Lung (tissue), 11 donors: ENCODE measurements at regions not wholly inside any gene's neighbourhood (a gene's known extent, or its start where the extent isn't known, plus 50 kb on each side); places are given as distances from the start of the nearest gene placed in this dataset.

Experiments
- ATAC-seq: fragments of 200-7000 bp; cut with Tn5 transposase; one replicate; pipeline ENCODE4 v1.9.1; 2020; ENCODE audit warnings: moderate number of reproducible peaks; ENCODE audit not compliant: insufficient read depth, low FRiP score
- DNase-seq, 3 donors: peaks; one replicate each; pipeline ENCODE4 v3.0.0-alpha.2; 2013 to 2017
- H3K27ac ChIP-seq, 2 donors: one replicate each; pipeline ENCODE4 v1.5.1; 2013; ENCODE audit warnings: mild to moderate bottlenecking in 2 of 2, moderate library complexity in 2 of 2, control low read depth in 1 of 2, inconsistent platforms in 1 of 2, low read depth in 1 of 2, low read length in 1 of 2
- H3K27me3 ChIP-seq, 3 donors: one replicate each; pipeline ENCODE4 v1.5.1; 2013; ENCODE audit warnings: low read length in 2 of 3; ENCODE audit not compliant: control insufficient read depth in 3 of 3, insufficient read depth in 3 of 3
- H3K36me3 ChIP-seq, 4 donors: one replicate each; pipeline ENCODE4 v1.5.1; 2013; ENCODE audit warnings: low read length in 4 of 4, mild to moderate bottlenecking in 1 of 4, moderate library complexity in 1 of 4; ENCODE audit not compliant: control insufficient read depth in 4 of 4, insufficient read depth in 4 of 4
- H3K4me1 ChIP-seq, 5 donors: one replicate each; pipeline ENCODE4 v1.5.1; 2013; ENCODE audit warnings: low read length in 5 of 5, mild to moderate bottlenecking in 2 of 5, moderate library complexity in 1 of 5; ENCODE audit not compliant: control insufficient read depth in 5 of 5, insufficient read depth in 5 of 5
- H3K4me3 ChIP-seq: one replicate; pipeline ENCODE4 v1.5.1; 2013; ENCODE audit warnings: mild to moderate bottlenecking, control low read depth, moderate library complexity
- H3K9ac ChIP-seq, 2 donors: one replicate each; pipeline ENCODE4 v1.5.1; 2013; ENCODE audit warnings: low read length in 2 of 2, control low read depth in 1 of 2; ENCODE audit not compliant: insufficient read depth in 1 of 2
- H3K9me3 ChIP-seq, 4 donors: one replicate each; pipeline ENCODE4 v1.5.1; 2013; ENCODE audit warnings: low read length in 3 of 4, mild to moderate bottlenecking in 1 of 4, moderate library complexity in 1 of 4; ENCODE audit not compliant: control insufficient read depth in 4 of 4, insufficient read depth in 3 of 4
- CTCF ChIP-seq: IDR thresholded peaks from 2 replicates; pipeline ENCODE4 v1.5.1; 2012; ENCODE audit warnings: mild to moderate bottlenecking; ENCODE audit errors: control extremely low read depth, extremely low read depth
- WGBS, 2 donors: extraction: QIAGEN DNeasy Blood & Tissue Kit; methylation state at CpG; one replicate each; pipeline ENCODE4 v1.1.7; 2013; 5-methylcytosine and 5-hydroxymethylcytosine counted together
- donor health status: control.
- donor health status: control.
- donor health status: Bipolar disorder and iron deficiency.
- donor health status: healthy.
- donor health status: DM: yes; HTN: yes; CAD: no.

GRCh38 chr13:71325556-71325955, 541.4 kb downstream of the DACH1 start:
- H3K4me3 ChIP-seq, result no peak overlapping the region
- DNase-seq (no peak), ATAC-seq (no peak)
- TF ChIP-seq CTCF, result no peak
- H3K27me3 ChIP-seq, result no peaks in the 10 kb centered on the region
- no peaks in the 10 kb centered on the region for H3K36me3 ChIP-seq
- WGBS, 2 donors, result 88 to 97% methylated on average over 3 of the region's 3 CpGs
- H3K27ac ChIP-seq, result no peak overlapping the region
- peaks cover 0 to 3% (median 0%) of the 10 kb centered on the region in 5 donors for H3K4me1 ChIP-seq
- H3K9me3 ChIP-seq, result peaks cover 0 to 2% (median 0%) of the 10 kb centered on the region in 4 donors
- H3K9ac ChIP-seq, result no peak overlapping the region

GRCh38 chr13:71323266-71323665, 543.7 kb downstream of the DACH1 start:
- no peak for ATAC-seq
- no peak for TF ChIP-seq CTCF
- Histone ChIP-seq H3K9ac (no peak overlapping the region), H3K4me1 (no peaks in the 10 kb centered on the region), H3K9me3 (peaks cover 0 to 3% (median 0%) of the 10 kb centered on the region in 4 donors), H3K36me3 (no peaks in the 10 kb centered on the region), H3K27me3 (no peaks in the 10 kb centered on the region), H3K4me3 (no peak overlapping the region), H3K27ac (no peak overlapping the region)
- 92 to 95% methylated on average over 5 of the region's 5 CpGs for WGBS, 2 donors
- peak in 2 of 3 donors; percentile 32 to 47 for DNase-seq

GRCh38 chr13:71320452-71320851, 546.6 kb downstream of the DACH1 start:
- Histone ChIP-seq H3K27me3 (no peaks in the 10 kb centered on the region), H3K4me1 (peaks cover 0 to 6% (median 0%) of the 10 kb centered on the region in 5 donors), H3K27ac (no peak overlapping the region), H3K36me3 (no peaks in the 10 kb centered on the region), H3K4me3 (no peak overlapping the region), H3K9me3 (peaks cover 0 to 3% (median 0%) of the 10 kb centered on the region in 4 donors), H3K9ac (no peak overlapping the region)
- no peak for DNase-seq
- 83 to 89% methylated on average over 1 of the region's 1 CpG for WGBS, 2 donors
- no peak for TF ChIP-seq CTCF
- no peak for ATAC-seq

- Histone ChIP-seq H3K27ac (no peak overlapping the region), H3K36me3 (no peaks in the 10 kb centered on the region), H3K4me3 (no peak overlapping the region), H3K9me3 (peaks cover 0 to 6% (median 1%) of the 10 kb centered on the region in 4 donors), H3K4me1 (peaks cover 0 to 6% (median 0%) of the 10 kb centered on the region in 5 donors), H3K27me3 (no peaks in the 10 kb centered on the region), H3K9ac (no peak overlapping the region)
- 50 to 55% methylated on average over 3 of the region's 3 CpGs for WGBS, 2 donors
- no peak for TF ChIP-seq CTCF
- no peak for DNase-seq
- no peak for ATAC-seq
Observed at GRCh38 chr13:71316792-71317363, 550.1 kb downstream of the DACH1 start.
